ENCODE measurements at regions not wholly inside any gene's neighbourhood (a gene's known extent, or its start where the extent isn't known, plus 50 kb on each side); places are given as distances from the start of the nearest gene placed in this dataset.

- Histone ChIP-seq H3K4me3 (ENCODE audit: low read depth, low read length) (no peak overlapping the region), H3K36me3 (ENCODE audit: control insufficient read depth in 2 of 2, insufficient read depth in 1 of 2, low read length in 2 of 2) (no peaks in the 10 kb centered on the region), H3K4me1 (ENCODE audit: control insufficient read depth, insufficient read depth, low read length) (no peaks in the 10 kb centered on the region), H3K27ac (ENCODE audit: extremely low read depth, low read depth, low read length) (no peak overlapping the region), H3K9me3 (ENCODE audit: control insufficient read depth, insufficient read depth, low read depth, low read length) (no peaks in the 10 kb centered on the region)
- CTCF ChIA-PET, result no interaction called here
- POLR2A ChIA-PET, result no interaction called here
- TF ChIP-seq ZBTB1 (tag by site-specific recombination; IDR thresholded peaks at IDR 0.05) (no peak), ZNF664 (tag by site-specific recombination; IDR thresholded peaks at IDR 0.05) (no peak), ZNF398 (tag by site-specific recombination; IDR thresholded peaks at IDR 0.05) (no peak), YY1 (tag by site-specific recombination; IDR thresholded peaks at IDR 0.05) (no peak), ZNF549 (tag by site-specific recombination; IDR thresholded peaks at IDR 0.05) (no peak), ZNF600 (tag by site-specific recombination; IDR thresholded peaks at IDR 0.05) (no peak), ZNF175 (tag by site-specific recombination; IDR thresholded peaks at IDR 0.05) (no peak), ZNF843 (tag by site-specific recombination; IDR thresholded peaks at IDR 0.05) (no peak), SP2 (tag by site-specific recombination; IDR thresholded peaks at IDR 0.05) (no peak), ZNF585B (tag by site-specific recombination; IDR thresholded peaks at IDR 0.05) (no peak), GLIS1 (tag by site-specific recombination; IDR thresholded peaks at IDR 0.05) (no peak), ZNF146 (tag by site-specific recombination; IDR thresholded peaks at IDR 0.05) (no peak), ZEB2 (tag by site-specific recombination; IDR thresholded peaks at IDR 0.05) (no peak)
These were observed 1004.2 kb downstream of the GRID1 start for GRCh38 chr10:85362401-85362800.

DNA sequence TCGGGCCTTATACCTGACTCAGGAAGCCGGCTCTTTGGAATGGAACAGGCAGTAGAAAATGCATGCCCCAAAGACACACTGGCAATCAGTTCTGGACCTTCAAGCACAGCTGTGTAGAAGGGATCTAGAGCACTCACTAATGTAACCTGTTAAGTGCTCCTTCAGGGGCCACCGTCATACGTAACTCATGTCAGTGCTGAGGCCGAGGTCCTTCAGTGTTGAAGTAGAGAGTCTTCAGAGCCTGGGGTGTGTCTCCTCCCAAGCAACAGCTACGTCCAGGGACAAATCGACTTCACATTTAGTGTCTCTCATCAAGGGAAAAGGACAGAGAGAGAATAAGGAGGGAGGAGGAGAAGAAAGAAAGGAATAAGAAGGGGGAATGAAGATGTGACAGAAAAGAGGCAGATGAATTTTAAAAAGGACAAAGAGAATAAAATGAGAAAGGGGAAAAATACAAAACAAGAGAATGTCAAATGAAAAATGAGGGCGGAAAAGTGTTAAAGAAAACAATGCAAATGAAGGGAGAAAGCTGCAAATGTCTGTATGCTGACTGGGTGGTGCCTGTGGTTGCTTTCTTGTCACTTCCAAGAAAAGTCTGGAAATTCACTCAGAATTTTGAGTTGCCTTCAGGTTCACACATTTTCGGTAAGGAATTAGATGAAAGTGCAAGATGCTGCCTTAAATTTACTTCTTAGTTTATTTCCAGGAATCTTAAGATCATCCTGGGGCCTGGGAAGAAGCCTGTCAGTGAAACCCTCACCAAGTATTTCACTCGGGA is 989.4 kb downstream of the GRID1 start:
- ChIA-PET CTCF (interaction anchor here (0.7 kb wide), 1 partner anchor 396 kb away, joined by 3 read pairs; no protein-coding TSS in a partner anchor), POLR2A (no interaction called here)
- H3K36me3 ChIP-seq (ENCODE audit: control insufficient read depth in 2 of 2, insufficient read depth in 1 of 2, low read length in 2 of 2), result no peaks in the 10 kb centered on the region
- no peaks in the 10 kb centered on the region; the same call in 1 of the 2 replicates for H3K4me1 ChIP-seq (ENCODE audit: control insufficient read depth, insufficient read depth, low read length)
- H3K27ac ChIP-seq (ENCODE audit: extremely low read depth, low read depth, low read length), result no peak overlapping the region
- no peak for TF ChIP-seq ZNF416 (tag by site-specific recombination; IDR thresholded peaks at IDR 0.05)
- no peak for TF ChIP-seq YY1 (tag by site-specific recombination; IDR thresholded peaks at IDR 0.05)
- TF ChIP-seq ZNF174 (tag by site-specific recombination; IDR thresholded peaks at IDR 0.05), result no peak
- TF ChIP-seq ZNF624 (tag by site-specific recombination; IDR thresholded peaks at IDR 0.05), result no peak
- TF ChIP-seq ZNF544 (tag by site-specific recombination; IDR thresholded peaks at IDR 0.05), result no peak
- no peak for TF ChIP-seq ZNF341 (tag by site-specific recombination; IDR thresholded peaks at IDR 0.05; ENCODE audit: low read depth)
- no peak for TF ChIP-seq IKZF3 (tag by site-specific recombination; IDR thresholded peaks at IDR 0.05)
- no peak for TF ChIP-seq ZNF660 (tag by site-specific recombination; IDR thresholded peaks at IDR 0.05)
- TF ChIP-seq ZNF114 (tag by site-specific recombination; IDR thresholded peaks at IDR 0.05), result no peak
- TF ChIP-seq ZNF473 (tag by site-specific recombination; IDR thresholded peaks at IDR 0.05), result no peak
- TF ChIP-seq ZFHX2 (tag by site-specific recombination; conservative IDR thresholded peaks at IDR 0.05), result no peak
- TF ChIP-seq, protein P1, sequence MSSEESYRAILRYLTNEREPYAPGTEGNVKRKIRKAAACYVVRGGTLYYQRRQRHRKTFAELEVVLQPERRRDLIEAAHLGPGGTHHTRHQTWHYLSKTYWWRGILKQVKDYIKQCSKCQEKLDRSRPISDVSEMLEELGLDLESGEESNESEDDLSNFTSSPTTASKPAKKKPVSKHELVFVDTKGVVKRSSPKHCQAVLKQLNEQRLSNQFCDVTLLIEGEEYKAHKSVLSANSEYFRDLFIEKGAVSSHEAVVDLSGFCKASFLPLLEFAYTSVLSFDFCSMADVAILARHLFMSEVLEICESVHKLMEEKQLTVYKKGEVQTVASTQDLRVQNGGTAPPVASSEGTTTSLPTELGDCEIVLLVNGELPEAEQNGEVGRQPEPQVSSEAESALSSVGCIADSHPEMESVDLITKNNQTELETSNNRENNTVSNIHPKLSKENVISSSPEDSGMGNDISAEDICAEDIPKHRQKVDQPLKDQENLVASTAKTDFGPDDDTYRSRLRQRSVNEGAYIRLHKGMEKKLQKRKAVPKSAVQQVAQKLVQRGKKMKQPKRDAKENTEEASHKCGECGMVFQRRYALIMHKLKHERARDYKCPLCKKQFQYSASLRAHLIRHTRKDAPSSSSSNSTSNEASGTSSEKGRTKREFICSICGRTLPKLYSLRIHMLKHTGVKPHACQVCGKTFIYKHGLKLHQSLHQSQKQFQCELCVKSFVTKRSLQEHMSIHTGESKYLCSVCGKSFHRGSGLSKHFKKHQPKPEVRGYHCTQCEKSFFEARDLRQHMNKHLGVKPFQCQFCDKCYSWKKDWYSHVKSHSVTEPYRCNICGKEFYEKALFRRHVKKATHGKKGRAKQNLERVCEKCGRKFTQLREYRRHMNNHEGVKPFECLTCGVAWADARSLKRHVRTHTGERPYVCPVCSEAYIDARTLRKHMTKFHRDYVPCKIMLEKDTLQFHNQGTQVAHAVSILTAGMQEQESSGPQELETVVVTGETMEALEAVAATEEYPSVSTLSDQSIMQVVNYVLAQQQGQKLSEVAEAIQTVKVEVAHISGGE (tag by site-specific recombination; conservative IDR thresholded peaks at IDR 0.05; ENCODE audit: low read depth), result no peak
- no peak for TF ChIP-seq ZNF777 (tag by site-specific recombination; IDR thresholded peaks at IDR 0.05; ENCODE audit: borderline replicate concordance)
- TF ChIP-seq ZNF148 (tag by site-specific recombination; IDR thresholded peaks at IDR 0.05; ENCODE audit: borderline replicate concordance), result no peak
- H3K9me3 ChIP-seq (ENCODE audit: control insufficient read depth, insufficient read depth, low read depth, low read length), result no peaks in the 10 kb centered on the region
- H3K4me3 ChIP-seq (ENCODE audit: low read depth, low read length), result no peak overlapping the region
